Activated CD4-positive, alpha-beta T cell treated with anti-CD3 and anti-CD28 coated beads, Interleukin-2, Interleukin-6, amounts not matched to agents 100 ng/mL and 50 ng/mL, durations not matched to agents 16 hours and 8 hours (primary cell): ENCODE measurements at regions not wholly inside any gene's neighbourhood (a gene's known extent, or its start where the extent isn't known, plus 50 kb on each side); places are given as distances from the start of the nearest gene placed in this dataset.

Experiments used
- DNase-seq: peaks from one replicate; pipeline ENCODE4 v3.0.0-alpha.2; 2020

DNA sequence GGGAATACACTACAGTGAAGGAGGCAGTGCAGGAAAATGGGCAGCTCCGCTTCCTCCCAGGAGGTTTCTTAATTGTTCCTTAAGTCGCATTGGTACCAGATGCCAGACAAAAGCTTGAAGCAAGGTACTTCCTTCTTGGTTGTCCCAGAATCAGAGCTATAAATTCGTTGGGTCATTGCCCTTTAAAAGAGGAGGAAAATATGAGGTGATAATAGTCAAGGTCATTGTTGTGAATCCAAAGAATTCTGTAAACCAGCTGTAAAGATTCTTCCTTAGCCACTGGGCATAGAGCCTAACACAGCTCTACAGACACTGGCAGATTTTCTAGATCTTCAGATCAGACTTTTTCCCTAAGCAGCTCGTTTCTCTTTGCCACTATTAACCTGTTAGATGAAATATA, 444.1 kb upstream of the TLE4 start:
- no peak for DNase-seq

DNA sequence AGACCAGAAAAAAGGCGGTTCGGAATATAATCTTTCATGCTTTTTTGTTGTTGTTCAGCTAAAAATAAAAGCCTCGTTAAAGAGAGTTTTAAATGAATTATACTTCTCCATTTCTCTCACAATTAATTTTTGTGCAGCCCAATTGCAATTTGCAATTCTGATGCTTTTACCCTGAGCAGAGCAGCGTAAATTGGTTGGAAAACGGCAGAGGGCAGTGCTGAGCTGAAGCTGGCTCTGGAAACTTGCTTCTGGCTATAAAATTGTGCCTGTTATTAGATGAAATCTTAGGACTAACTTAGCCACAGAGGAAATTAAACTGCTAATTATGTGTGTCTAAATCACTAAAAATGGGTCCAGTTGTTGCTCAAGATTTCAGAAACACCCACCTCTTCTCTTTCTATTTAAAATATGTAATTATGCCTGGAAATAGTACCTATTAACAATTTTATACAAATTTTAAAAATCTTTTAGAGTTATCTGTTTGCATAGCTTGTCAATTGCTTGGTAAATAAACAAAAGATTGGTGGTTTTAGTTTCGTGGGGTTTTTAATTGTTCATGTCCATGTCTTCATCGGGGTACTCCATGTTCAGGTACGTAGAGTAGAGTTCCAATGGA, 441.8 kb upstream of the TLE4 start:
- peak; percentile 4 for DNase-seq

DNA sequence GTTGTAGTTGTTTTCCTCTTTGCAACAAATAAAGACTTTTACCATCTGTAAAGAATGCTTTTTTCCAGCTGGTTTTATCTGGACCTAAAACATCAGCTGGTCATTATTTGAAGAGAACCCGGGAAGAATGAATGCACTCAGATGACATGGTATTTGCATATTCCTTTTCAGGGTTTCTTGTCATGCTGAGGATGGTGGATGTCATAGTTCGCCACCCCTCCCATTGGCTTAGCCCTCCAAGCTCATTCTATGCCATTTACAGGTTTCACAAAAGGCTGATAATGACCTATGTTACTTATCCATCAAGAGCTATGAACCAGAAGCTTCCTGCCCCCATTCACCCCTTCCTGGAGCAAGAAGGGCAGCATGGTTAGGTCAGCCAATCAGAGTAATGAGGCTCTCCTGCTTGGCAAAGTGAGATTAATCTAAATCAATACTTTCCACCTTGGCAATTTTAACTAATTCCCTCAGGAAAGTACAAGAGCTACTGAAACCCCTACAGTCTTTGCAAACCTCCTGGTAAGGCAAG, 440.5 kb upstream of the TLE4 start:
- no peak for DNase-seq

DNA sequence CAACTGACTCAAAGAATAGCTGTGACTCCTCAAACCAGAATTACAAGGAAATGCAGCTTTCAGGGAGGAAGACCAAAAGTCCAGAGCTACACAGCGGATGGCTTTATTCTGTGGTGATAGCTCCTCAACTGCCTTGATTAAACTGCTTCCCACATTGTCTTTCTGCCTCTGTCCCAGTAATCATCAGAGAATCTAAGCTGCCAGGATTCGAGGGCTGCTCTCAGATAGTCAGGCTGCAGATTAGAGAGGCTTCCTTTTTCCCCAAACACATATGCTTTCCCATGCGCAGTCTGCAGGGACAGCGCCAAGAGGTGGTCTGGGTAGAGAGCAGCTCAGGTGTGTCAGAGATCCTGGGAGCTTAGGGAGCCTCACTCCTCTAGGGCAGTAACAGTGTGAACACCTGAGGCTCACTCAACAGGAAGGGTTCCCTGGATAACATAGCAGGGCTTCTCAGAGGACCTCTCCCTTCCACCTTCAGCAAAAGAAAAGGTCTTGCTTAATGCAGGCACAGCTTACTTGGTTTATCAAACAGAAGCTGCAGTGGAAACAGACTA, 439.9 kb upstream of the TLE4 start:
- no peak for DNase-seq

DNA sequence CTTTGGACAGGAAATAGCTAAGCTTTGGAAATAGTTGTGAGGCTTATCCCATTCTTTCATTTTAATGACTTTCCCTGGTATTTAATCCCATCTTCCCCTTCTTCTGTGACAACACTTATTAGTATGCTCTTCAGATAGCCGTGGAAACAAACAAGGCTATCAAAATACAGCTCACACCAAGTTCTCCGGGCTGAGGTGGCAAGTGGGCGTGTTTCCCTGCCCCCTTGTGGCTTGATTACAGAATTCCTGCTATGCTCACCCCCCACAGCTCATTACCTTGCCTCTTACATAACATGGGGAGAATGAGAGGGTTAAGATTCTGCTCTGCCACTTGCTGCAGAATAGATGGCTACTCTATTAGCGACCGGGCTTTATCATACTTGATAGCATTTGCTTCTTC, 437.1 kb upstream of the TLE4 start:
- no peak for DNase-seq

DNA sequence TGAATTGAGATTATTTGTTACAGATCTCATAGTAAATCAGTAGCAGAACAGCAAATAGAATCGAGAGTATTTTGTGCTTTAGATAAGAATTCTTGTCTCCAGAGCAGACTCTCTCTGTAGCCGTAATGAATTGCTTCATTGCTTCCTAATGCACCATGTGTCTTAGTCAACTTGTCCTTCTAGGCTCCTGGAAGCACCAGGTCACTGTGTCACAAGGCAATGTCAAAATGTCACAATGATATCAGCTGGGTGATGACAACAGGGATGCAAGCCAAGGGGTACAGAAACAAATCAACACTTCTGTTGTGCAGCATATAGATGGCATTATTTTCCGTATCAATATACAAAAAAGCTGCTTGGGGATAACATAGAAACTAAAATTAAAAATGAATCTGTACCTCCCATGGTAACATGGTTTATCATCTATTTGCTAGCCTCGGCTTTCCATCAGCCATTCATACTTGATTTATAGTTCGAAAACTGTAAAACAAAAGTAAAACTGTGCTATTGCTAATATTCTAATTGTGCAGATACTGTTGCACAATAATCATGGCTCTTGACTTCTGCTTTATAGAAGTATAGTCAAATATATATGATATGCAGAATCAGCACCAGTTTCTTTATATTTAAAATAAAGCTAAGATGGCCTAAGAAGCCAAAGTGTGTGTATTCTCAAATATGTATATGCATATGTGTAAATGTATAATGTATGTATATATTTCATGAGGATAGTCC, 435.9 kb upstream of the TLE4 start:
- DNase-seq, result no peak

DNA sequence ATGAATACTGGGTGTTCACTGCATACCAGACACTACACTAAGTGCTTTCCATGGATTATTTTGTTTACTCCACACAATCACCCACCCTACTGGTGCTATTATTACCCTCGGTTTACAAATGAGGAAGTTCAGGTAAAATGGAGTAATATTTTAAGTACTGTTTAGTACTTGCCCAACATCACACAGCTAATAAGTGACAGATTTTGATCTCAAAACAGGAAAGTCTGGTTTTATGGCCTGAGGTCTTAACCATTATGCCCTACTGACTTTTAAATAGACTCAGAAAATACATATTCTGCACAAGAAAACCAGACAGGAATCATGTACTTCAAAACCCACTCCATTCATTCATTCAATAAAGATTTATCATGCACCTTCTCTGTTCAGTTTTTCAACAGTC, 431.0 kb upstream of the TLE4 start:
- no peak for DNase-seq

DNA sequence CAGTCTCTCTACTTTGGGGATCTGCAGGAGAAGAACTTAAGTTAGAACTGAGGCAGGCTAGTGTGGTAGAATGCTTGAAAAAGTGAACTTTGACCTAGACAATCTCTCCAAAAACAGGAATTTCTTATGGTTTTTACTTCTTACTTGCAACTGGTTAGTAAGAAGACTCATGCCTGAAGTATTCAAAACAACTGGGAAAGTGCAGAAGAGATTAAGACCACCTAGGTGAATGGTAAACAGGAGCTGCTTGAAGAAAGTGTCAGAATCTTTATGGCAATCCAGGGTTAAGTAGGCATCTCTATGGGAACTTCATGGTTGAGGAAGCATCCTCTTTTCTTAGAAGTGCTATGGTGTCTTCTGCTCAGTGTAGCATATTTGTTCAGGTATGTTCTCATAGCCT, 428.6 kb upstream of the TLE4 start:
- DNase-seq, result no peak

DNA sequence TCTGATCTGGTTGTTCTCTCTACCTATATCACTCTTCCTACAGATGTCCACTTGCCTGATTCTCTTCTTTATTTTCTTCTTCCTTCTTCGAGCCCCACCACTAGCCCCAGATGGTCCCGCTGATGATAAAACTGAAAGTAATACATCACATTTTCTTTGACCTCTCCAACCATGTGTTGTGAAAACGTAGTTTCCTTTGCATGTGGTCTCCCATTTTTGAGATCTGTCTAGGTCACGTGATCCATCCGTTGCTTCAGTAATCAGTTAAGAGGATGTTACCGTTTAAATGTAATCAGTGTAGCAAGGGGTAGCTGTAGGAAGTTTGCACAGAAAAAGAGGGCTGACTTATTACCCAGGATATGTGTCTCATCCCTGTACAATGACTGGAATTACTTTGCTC, 426.3 kb upstream of the TLE4 start:
- DNase-seq, result no peak

DNA sequence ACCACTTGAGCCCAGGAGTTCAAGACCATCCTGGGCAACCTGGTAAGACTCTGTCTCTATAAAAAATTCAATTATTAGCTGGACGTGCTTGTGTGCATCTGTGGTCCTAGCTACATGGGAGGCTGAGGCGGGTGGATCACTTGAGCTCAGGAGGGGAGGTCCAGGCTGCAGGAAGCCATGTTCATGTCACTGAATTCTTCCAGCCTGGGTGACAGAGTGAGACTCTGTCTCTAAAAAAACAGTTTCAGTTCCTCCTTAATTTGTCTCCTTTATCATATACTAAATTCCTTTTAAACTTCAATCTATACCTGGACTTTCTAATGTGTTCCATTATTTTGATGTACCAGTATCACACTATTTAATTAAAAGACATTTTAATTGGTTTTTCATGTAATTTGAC, 422.2 kb upstream of the TLE4 start:
- no peak for DNase-seq

DNA sequence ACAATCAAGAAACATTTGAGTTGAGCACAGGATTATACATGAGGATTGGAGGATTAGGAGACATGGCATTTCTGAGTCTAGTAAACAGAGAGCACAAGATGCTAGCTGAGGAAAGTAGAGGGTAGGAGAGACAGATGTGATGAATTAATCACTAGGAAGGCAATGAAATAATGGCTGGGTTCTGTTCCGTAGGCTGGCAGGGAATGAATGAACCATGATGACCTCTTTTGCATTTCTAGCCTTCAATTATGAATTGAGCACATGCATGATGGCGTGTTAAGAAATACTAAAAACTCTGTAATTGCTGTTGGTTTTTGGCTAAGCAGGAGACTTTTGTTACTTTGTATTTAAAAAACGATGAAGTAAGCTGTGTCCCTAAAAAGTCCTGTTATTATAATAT, 420.0 kb upstream of the TLE4 start:
- DNase-seq, result no peak

DNA sequence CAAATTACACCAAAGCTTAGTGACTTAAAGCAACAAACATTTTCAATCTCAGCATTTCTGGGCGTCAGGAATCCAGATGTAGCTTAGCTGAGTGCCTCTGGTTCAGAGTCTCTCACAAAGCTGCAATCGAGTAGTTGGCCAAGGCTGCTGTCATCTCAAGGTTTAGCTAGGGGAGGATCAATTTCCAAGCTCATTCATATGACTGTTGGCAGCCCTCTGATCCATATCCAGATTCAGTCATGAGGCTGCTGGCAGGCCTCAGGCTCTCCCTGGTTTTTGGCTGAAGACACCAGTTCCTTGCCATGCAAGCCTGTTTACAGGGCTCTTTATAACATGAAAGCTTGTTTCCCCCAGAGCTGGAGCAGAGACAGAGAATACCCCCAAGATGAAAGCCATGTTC, 419.5 kb upstream of the TLE4 start:
- DNase-seq, result no peak

DNA sequence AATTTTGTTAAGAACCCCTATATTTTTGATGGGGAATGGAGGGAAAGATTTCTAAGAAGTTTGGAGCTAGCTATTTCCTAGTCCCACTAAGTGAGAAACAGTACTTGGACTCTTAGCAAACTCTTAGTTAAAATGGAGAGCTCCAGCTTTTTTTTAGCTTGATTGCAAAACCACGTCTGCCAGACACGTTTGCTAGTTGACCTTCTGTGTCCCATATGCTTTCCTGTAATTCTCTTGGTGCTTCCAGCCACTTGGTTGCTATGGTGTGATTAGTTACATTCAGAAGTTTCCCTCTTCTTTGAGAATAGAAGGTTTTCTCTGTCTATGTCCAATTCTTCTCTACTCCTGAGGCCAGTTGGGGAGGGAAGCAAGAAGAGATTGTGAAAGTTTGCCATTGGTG, 417.0 kb upstream of the TLE4 start:
- DNase-seq, result no peak

DNA sequence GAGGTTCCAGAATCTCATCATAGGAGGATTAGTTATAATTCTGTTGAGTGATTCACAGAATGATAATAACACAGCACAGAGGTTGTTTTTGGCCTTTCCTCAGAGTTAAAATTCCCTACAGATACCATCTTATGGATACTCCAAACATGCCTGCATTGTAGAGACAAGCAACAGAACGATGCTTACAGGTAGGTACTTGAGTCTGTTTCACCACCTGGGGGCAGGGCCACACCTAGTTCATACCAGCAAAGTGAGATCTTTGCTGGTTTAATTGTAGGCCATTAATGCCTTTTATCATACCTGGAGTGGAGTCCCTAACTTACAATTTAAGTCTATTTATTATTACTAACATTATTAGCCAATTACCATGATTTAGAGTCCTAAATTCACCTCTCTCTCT, 416.5 kb upstream of the TLE4 start:
- DNase-seq, result no peak

DNA sequence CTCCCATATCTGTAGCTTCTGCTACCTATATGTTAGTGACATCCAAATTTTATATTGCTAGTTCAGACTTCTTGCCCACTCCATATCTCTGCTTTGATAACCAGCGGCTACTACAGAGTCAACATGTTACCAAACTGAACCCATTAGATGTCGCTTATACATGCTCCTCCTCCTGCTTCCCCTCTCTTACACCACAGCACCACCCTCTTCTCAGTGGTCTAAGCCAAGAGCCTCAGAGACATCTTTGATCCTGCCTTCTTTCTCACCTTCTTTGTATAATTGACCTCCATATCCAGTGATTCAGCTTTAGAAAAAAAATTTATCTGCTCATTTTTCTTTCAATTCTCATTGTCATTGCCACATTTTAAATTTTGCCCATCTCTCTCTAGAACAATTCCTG, 408.2 kb upstream of the TLE4 start:
- DNase-seq, result no peak

DNA sequence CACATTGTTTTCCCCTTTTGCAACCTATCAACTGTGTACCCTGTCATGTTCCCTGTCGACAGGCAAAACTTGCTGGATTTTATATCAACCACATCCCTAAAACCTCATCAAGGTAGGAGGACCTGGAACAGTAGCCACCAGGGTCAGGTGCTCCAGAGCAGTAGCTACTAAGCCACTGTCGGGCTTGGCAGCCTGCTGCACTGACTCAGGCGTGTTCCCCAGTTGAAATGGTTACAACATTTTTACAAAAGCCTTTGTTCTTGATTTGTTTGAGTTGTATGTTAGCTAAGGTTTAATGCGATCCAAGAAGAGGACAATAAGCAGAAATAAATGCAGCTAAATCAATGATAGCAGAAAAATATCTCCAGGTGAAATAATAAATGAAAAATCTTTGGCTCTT, 407.4 kb upstream of the TLE4 start:
- DNase-seq, result no peak

DNA sequence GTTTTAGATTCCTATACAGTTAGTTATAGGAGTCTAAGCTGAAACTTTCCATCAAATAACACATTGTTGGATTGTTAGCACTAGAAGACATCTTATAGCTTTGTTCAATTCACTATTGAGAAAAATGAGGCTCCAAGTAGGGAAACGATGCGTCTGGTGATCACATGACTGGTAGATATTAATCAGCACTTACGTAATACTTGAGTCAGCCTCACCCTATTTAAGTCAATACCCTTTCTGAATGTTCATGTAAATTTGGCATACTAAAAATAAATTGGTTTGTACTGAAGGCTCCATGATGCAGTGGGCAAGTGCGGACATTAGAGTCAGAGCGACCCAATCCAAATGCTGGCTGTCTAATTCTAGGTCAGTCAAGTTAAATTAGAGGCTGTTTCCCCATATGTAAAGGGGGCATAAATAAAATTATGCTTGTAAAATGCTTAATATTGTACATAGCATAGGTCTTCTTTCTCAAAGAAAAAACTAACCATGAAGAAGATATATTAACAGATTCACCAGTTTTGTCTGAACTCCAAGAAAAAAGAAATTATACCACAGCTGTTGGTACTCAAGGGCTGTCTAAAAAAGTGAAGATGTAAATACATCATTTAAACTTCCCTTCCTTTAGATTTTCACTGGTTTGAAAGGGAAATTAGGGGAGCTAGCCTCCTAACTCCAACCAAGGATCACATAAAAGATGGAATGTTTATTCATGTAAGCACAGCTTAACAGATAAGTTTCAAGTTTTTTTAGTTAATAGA, 406.6 kb upstream of the TLE4 start:
- DNase-seq, result no peak

DNA sequence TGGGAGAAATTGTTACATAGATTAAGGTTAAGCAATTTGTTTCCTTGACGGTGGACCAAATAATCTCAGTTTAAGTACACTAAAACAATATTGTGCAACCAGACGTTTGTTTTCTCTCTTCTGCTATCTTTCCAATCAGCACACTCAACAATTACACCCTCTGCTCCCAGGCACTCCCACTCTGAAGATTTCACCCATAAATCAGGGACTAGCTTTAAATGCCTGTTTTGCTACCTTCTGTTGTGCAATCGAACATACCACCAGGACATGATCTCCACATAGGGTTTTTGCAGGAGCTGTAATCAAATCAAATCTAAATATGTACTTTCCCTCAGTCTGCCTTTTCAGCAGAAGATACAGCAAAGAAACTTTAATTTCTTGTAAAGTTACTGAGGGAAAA, 405.8 kb upstream of the TLE4 start:
- no peak for DNase-seq

DNA sequence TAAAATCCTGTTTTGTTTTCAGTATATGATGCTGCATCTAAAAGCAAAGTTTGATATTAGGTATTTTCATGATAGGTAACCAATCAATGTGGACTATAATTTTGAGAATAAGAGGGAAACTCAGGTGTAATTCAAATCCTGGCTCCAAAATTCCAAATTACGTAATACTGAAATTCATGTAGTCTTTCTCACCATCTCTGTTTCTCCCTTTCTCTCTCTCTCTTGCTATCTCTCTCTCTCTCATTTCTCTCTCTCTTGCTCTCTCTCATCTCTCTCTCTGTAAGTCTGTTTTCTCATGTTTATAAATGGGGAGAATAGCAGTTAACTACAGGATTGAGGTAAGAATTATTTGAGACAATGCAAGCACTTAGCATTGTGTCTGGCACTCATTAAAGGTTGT, 401.1 kb upstream of the TLE4 start:
- DNase-seq, result no peak

DNA sequence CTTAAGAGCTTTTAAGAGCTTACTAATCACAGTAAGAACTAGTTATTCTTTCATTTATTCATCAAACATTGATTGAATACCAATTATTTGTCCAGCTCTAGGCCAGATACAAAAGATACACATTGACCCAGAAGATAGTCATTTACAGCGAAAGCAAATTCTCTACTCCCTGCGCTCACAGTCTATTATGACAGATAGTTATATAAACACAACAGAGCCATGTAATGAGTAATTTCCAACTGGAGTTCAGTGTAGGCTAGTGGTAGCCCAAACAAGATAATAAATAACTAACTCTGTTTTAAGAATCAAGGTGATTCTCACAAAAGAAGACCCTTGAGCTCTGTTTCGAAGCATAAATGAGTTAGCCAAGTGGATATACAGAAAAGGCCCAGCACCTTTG, 397.8 kb upstream of the TLE4 start:
- no peak for DNase-seq

DNA sequence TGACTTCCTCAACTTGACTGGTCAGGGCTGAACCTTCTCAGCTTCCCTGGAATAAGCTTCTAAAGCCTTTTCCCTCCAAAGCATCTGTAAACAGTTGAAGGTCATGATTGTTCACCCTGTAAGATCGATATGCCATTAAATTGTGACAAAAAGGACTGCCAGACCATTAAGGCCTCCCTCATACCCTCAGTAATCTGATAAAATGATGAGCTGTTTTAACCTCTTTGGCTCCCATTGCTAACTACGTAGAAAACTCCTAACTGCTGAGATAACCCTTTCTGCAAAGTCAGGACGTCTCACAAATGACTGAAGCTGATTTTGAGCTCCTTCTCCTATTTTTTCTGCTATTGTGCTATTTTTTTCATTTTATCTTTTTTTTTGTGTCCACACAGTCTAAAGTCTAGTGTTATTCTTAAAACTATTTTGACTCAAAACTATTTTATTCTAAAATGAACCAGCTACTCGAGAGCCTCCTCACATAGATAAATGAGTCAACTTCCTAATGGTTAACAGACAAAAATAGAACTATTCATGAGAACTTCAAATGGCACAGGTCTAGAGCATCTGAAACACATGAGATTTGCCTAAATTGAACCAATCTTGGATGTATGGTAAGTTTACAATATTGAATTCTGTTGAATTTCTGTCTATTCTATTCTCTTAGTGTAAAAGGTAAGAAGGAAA, 395.6 kb upstream of the TLE4 start:
- no peak for DNase-seq

DNA sequence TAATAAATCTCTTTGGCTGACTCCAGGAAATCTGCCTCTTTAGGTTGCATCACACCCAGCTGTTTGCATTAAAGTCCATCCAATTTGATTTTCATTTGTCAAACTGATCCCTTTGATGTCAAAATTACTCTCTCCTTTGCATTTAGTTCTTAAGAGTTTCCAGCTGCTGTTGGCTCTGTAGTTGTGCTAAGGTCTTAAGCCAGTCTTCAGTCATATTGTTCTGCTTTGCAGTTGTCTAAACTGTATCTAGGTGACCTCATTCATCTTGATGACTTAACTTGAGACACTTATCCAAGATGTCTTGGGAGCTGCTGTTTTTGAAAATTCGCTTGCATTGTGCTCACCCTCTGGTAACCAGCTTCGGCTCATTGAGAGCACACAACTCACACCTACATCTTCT, 386.9 kb upstream of the TLE4 start:
- no peak for DNase-seq

DNA sequence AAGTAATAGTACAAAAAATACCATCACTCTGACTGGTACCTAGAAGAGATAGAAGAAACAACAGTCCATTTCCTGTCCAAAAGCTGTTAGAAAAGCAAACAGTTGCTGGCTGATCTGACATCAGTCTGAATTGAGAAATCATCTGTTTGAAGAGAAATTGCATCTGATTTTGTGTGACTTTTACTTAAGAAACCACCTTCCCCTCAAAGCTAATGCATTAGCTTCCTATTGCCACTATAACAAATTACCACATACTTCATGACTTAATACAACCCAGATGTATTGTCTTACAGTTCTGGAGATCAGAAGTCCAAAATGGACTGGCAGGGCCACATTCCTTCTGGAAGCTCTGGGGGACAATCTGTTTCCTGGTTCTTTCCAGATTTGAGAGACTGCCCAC, 385.9 kb upstream of the TLE4 start:
- DNase-seq, result no peak
